ENCODE measurements at regions not wholly inside any gene's neighbourhood (a gene's known extent, or its start where the extent isn't known, plus 50 kb on each side); places are given as distances from the start of the nearest gene placed in this dataset.

- ATAC-seq = no peak
- TF ChIP-seq SNAI2 (CRISPR knock-in tag; IDR thresholded peaks at IDR 0.05) = no peak
- no peak for TF ChIP-seq GLIS3 (CRISPR knock-in tag; IDR thresholded peaks at IDR 0.05)
- TF ChIP-seq ISL1 (CRISPR knock-in tag; IDR thresholded peaks at IDR 0.05) = peak; percentile 19; the same call in 1 of the 2 replicates
These were observed 362.2 kb upstream of the PCDH20 start for GRCh38 chr13:61777899-61778298.

- TF ChIP-seq ZC3H10 (CRISPR knock-in tag; IDR thresholded peaks at IDR 0.05) (no peak), ZNF8 (CRISPR knock-in tag; IDR thresholded peaks at IDR 0.05) (no peak), OSR1 (CRISPR knock-in tag; IDR thresholded peaks at IDR 0.05) (no peak), ISL1 (CRISPR knock-in tag; IDR thresholded peaks at IDR 0.05) (0 out of 2 replicates have a peak, but pooled peaks have one; percentile 11), TCF4 (CRISPR knock-in tag; IDR thresholded peaks at IDR 0.05; ENCODE audit: borderline replicate concordance) (no peak), ZFP30 (CRISPR knock-in tag; IDR thresholded peaks at IDR 0.05) (no peak)
These were observed 361.6 kb upstream of the PCDH20 start for GRCh38 chr13:61777271-61777670.

GRCh38 chr13:61774903-61775302 is 359.3 kb upstream of the PCDH20 start:
- no peak for TF ChIP-seq ZC3H10 (CRISPR knock-in tag; IDR thresholded peaks at IDR 0.05)
- no peak for TF ChIP-seq TOX (CRISPR knock-in tag; IDR thresholded peaks at IDR 0.05; ENCODE audit: borderline replicate concordance)
- no peak for TF ChIP-seq ZNF8 (CRISPR knock-in tag; IDR thresholded peaks at IDR 0.05)
- TF ChIP-seq ARNTL (CRISPR knock-in tag; IDR thresholded peaks at IDR 0.05; ENCODE audit: borderline replicate concordance, low read depth) = no peak
- TF ChIP-seq GLIS3 (CRISPR knock-in tag; IDR thresholded peaks at IDR 0.05) = no peak
- no peak for TF ChIP-seq SNAI2 (CRISPR knock-in tag; IDR thresholded peaks at IDR 0.05)
- no peak for TF ChIP-seq CREB5 (CRISPR knock-in tag; IDR thresholded peaks at IDR 0.05; ENCODE audit: low read depth)
- no peak for TF ChIP-seq ZFP30 (CRISPR knock-in tag; IDR thresholded peaks at IDR 0.05)
- no peak for TF ChIP-seq PPARA (CRISPR knock-in tag; IDR thresholded peaks at IDR 0.05; ENCODE audit: borderline replicate concordance)
- TF ChIP-seq RARB (CRISPR knock-in tag; IDR thresholded peaks at IDR 0.05) = no peak
- TF ChIP-seq OSR1 (CRISPR knock-in tag; IDR thresholded peaks at IDR 0.05) = no peak
- TF ChIP-seq ISL1 (CRISPR knock-in tag; IDR thresholded peaks at IDR 0.05) = no peak
- no peak for TF ChIP-seq PATZ1 (CRISPR knock-in tag; IDR thresholded peaks at IDR 0.05; ENCODE audit: borderline replicate concordance)
- no peak for TF ChIP-seq ZFP3 (CRISPR knock-in tag; IDR thresholded peaks at IDR 0.05)
- TF ChIP-seq BACH2 (CRISPR knock-in tag; IDR thresholded peaks at IDR 0.05; ENCODE audit: borderline replicate concordance) = no peak
- TF ChIP-seq ZNF70 (CRISPR knock-in tag; IDR thresholded peaks at IDR 0.05) = no peak
- no peak for TF ChIP-seq CSDC2 (CRISPR knock-in tag; IDR thresholded peaks at IDR 0.05)
- no peak for TF ChIP-seq ESRRG (CRISPR knock-in tag; IDR thresholded peaks at IDR 0.05)
- no peak for ATAC-seq

More at GRCh38 chr13:61777271-61777670, 361.6 kb upstream of the PCDH20 start:
- ATAC-seq = no peak

- TF ChIP-seq SNAI2 (CRISPR knock-in tag; IDR thresholded peaks at IDR 0.05) = no peak
- TF ChIP-seq ZNF70 (CRISPR knock-in tag; IDR thresholded peaks at IDR 0.05) = no peak
- no peak for TF ChIP-seq ZNF565 (CRISPR knock-in tag; conservative IDR thresholded peaks at IDR 0.05; ENCODE audit: low read depth)
- TF ChIP-seq CSRNP3 (CRISPR knock-in tag; IDR thresholded peaks at IDR 0.05) = no peak
- TF ChIP-seq RARB (CRISPR knock-in tag; IDR thresholded peaks at IDR 0.05) = no peak
- no peak for TF ChIP-seq ZFP3 (CRISPR knock-in tag; IDR thresholded peaks at IDR 0.05)
- TF ChIP-seq ESRRG (CRISPR knock-in tag; IDR thresholded peaks at IDR 0.05) = no peak
- no peak for TF ChIP-seq GLIS3 (CRISPR knock-in tag; IDR thresholded peaks at IDR 0.05)
- no peak for TF ChIP-seq OSR1 (CRISPR knock-in tag; IDR thresholded peaks at IDR 0.05)
- no peak for TF ChIP-seq BACH2 (CRISPR knock-in tag; IDR thresholded peaks at IDR 0.05; ENCODE audit: borderline replicate concordance)
- no peak for TF ChIP-seq ZFP30 (CRISPR knock-in tag; IDR thresholded peaks at IDR 0.05)
- ATAC-seq = no peak
These were observed 355.0 kb upstream of the PCDH20 start for GRCh38 chr13:61770681-61771080.

- ATAC-seq = no peak
- TF ChIP-seq ZFP30 (CRISPR knock-in tag; IDR thresholded peaks at IDR 0.05) (no peak), TCF4 (CRISPR knock-in tag; IDR thresholded peaks at IDR 0.05; ENCODE audit: borderline replicate concordance) (no peak), GLIS3 (CRISPR knock-in tag; IDR thresholded peaks at IDR 0.05) (no peak), ISL1 (CRISPR knock-in tag; IDR thresholded peaks at IDR 0.05) (no peak), RARB (CRISPR knock-in tag; IDR thresholded peaks at IDR 0.05) (no peak), ZNF8 (CRISPR knock-in tag; IDR thresholded peaks at IDR 0.05) (no peak), PATZ1 (CRISPR knock-in tag; IDR thresholded peaks at IDR 0.05; ENCODE audit: borderline replicate concordance) (no peak), ZNF565 (CRISPR knock-in tag; conservative IDR thresholded peaks at IDR 0.05; ENCODE audit: low read depth) (no peak), CSRNP3 (CRISPR knock-in tag; IDR thresholded peaks at IDR 0.05) (no peak), ESRRG (CRISPR knock-in tag; IDR thresholded peaks at IDR 0.05) (no peak), CSDC2 (CRISPR knock-in tag; IDR thresholded peaks at IDR 0.05) (no peak)
These were observed 352.5 kb upstream of the PCDH20 start for GRCh38 chr13:61768175-61768574.
